Upper lobe of left lung (tissue), 4 donors: ENCODE measurements at regions not wholly inside any gene's neighbourhood (a gene's known extent, or its start where the extent isn't known, plus 50 kb on each side); places are given as distances from the start of the nearest gene placed in this dataset.

Experiments used
- POLR2A ChIP-seq, 4 donors: fragments of 450-650 bp; IDR thresholded peaks; one replicate each; pipeline ENCODE4 v1.5.1; 2016 to 2017; ENCODE audit warnings: antibody characterized with exemption in 4 of 4, mild to moderate bottlenecking in 2 of 4
- POLR2AphosphoS5 ChIP-seq, 2 donors: sonication (generic); formaldehyde crosslinking; IDR thresholded peaks; one replicate each; pipeline ENCODE4 v1.5.1; 2017; ENCODE audit warnings: antibody characterized with exemption in 2 of 2
- TF ChIP-seq, protein P1 (sequence below), 6 experiments: fragments of 450-650 bp in 4 of 6; fragments of 200-600 bp in 2 of 6; sonication (generic) in 2 of 6; IDR thresholded peaks; one replicate each; pipeline ENCODE4 v1.5.1; 2016 to 2019; ENCODE audit warnings: antibody characterized with exemption in 6 of 6

GRCh38 chr5:71782393-71782770 lies 63.3 kb downstream of the CARTPT start:
- TF ChIP-seq POLR2A (IDR thresholded peaks at IDR 0.05) (no peak), POLR2AphosphoS5 (IDR thresholded peaks at IDR 0.05) (no peak)
- TF ChIP-seq, protein P1, sequence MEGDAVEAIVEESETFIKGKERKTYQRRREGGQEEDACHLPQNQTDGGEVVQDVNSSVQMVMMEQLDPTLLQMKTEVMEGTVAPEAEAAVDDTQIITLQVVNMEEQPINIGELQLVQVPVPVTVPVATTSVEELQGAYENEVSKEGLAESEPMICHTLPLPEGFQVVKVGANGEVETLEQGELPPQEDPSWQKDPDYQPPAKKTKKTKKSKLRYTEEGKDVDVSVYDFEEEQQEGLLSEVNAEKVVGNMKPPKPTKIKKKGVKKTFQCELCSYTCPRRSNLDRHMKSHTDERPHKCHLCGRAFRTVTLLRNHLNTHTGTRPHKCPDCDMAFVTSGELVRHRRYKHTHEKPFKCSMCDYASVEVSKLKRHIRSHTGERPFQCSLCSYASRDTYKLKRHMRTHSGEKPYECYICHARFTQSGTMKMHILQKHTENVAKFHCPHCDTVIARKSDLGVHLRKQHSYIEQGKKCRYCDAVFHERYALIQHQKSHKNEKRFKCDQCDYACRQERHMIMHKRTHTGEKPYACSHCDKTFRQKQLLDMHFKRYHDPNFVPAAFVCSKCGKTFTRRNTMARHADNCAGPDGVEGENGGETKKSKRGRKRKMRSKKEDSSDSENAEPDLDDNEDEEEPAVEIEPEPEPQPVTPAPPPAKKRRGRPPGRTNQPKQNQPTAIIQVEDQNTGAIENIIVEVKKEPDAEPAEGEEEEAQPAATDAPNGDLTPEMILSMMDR (IDR thresholded peaks at IDR 0.05), result no peak
